SW480 (cell line): ENCODE measurements at regions not wholly inside any gene's neighbourhood (a gene's known extent, or its start where the extent isn't known, plus 50 kb on each side); places are given as distances from the start of the nearest gene placed in this dataset.
"Not testable (repeated sequence)": the region's sequence is repeated elsewhere in the genome, so short reads cannot be mapped to it uniquely, and the experiment has no call there.

Experiments used
- DNase-seq: peaks from one replicate; pipeline ENCODE4 v3.0.0-alpha.2; 2016; ENCODE audit warnings: low spot score

- DNase-seq, result peak; percentile 50
Measured at GRCh38 chr14:30443368-30444007, 115.5 kb upstream of the G2E3 start.

- DNase-seq, result no peak
Measured at GRCh38 chr14:30444451-30444850, 114.5 kb upstream of the G2E3 start.

- DNase-seq, result no peak
Measured at GRCh38 chr14:30445011-30445793, 113.8 kb upstream of the G2E3 start.

GRCh38 chr14:30445852-30446251, 113.1 kb upstream of the G2E3 start:
- no peak for DNase-seq

- DNase-seq, result no peak
Measured at GRCh38 chr14:30450631-30451545, 108.1 kb upstream of the G2E3 start.

- no peak for DNase-seq
Measured at GRCh38 chr14:30456296-30456695, 102.7 kb upstream of the G2E3 start.

GRCh38 chr14:30462358-30462757, 96.6 kb upstream of the G2E3 start:
- DNase-seq, result no peak

- no peak for DNase-seq
Measured at GRCh38 chr14:30464481-30464880, 94.5 kb upstream of the G2E3 start.

GRCh38 chr14:30468354-30468753, 90.6 kb upstream of the G2E3 start:
- no peak for DNase-seq

- DNase-seq, result no peak
Measured at GRCh38 chr14:30471980-30472379, 87.0 kb upstream of the G2E3 start.

- not testable (repeated sequence) for DNase-seq
Measured at GRCh38 chr14:30473846-30474696, 84.9 kb upstream of the G2E3 start.

- no peak for DNase-seq
Measured at GRCh38 chr14:30482276-30482675, 76.7 kb upstream of the G2E3 start.

- DNase-seq, result no peak
Measured at GRCh38 chr14:30484201-30484600, 74.8 kb upstream of the G2E3 start.

GRCh38 chr14:30484976-30485375, 74.0 kb upstream of the G2E3 start:
- no peak for DNase-seq

GRCh38 chr14:30496852-30497251, 62.1 kb upstream of the G2E3 start:
- DNase-seq, result no peak

GRCh38 chr14:30499358-30499757, 59.6 kb upstream of the G2E3 start:
- DNase-seq, result no peak

- DNase-seq, result no peak
Measured at GRCh38 chr14:30500222-30500621, 58.7 kb upstream of the G2E3 start.

- DNase-seq, result no peak
Measured at GRCh38 chr14:30507209-30507608, 51.7 kb upstream of the G2E3 start.
